ENCODE measurements at regions not wholly inside any gene's neighbourhood (a gene's known extent, or its start where the extent isn't known, plus 50 kb on each side); places are given as distances from the start of the nearest gene placed in this dataset.
"Not testable (repeated sequence)": the region's sequence is repeated elsewhere in the genome, so short reads cannot be mapped to it uniquely, and the experiment has no call there.

- DNase-seq (ENCODE audit: low read depth) = no peak
- H3K4me3 ChIP-seq (ENCODE audit: low read length) = no peak overlapping the region
- TF ChIP-seq, protein P1, sequence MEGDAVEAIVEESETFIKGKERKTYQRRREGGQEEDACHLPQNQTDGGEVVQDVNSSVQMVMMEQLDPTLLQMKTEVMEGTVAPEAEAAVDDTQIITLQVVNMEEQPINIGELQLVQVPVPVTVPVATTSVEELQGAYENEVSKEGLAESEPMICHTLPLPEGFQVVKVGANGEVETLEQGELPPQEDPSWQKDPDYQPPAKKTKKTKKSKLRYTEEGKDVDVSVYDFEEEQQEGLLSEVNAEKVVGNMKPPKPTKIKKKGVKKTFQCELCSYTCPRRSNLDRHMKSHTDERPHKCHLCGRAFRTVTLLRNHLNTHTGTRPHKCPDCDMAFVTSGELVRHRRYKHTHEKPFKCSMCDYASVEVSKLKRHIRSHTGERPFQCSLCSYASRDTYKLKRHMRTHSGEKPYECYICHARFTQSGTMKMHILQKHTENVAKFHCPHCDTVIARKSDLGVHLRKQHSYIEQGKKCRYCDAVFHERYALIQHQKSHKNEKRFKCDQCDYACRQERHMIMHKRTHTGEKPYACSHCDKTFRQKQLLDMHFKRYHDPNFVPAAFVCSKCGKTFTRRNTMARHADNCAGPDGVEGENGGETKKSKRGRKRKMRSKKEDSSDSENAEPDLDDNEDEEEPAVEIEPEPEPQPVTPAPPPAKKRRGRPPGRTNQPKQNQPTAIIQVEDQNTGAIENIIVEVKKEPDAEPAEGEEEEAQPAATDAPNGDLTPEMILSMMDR (conservative IDR thresholded peaks at IDR 0.05; ENCODE audit: low read depth, low read length) = no peak
These were observed 294.1 kb downstream of the SIPA1L2 start for GRCh38 chr1:232335741-232336293.

- TF ChIP-seq, protein P1 (conservative IDR thresholded peaks at IDR 0.05; ENCODE audit: low read depth, low read length) = no peak
- H3K4me3 ChIP-seq (ENCODE audit: low read length) = no peak overlapping the region
- no peak for DNase-seq (ENCODE audit: low read depth)
These were observed 294.7 kb downstream of the SIPA1L2 start for GRCh38 chr1:232335261-232335660.

GRCh38 chr1:232334811-232335210 is 295.1 kb downstream of the SIPA1L2 start:
- TF ChIP-seq, protein P1 (conservative IDR thresholded peaks at IDR 0.05; ENCODE audit: low read depth, low read length) = no peak
- no peak overlapping the region for H3K4me3 ChIP-seq (ENCODE audit: low read length)
- DNase-seq (ENCODE audit: low read depth) = no peak

DNA sequence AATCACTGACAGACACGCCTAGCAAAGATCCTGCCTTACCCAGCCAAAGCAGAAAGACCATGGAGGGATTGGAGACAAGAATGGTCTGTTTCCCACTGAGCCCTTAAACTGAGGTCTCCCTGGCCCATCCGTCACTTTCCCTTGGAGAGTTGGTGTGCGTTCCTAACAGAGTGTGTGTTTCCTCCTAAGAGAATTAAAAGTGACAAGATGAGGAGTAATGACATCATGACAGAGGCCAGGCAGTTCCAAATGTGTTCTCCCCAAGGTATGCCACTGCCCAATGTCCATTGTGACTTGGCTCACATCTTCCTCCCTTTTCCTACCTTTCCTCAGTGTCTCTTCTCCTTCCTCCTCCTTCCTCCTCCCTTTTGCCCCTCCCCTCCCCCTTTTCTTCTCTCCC is 295.7 kb downstream of the SIPA1L2 start:
- H3K4me3 ChIP-seq (ENCODE audit: low read length) = no peak overlapping the region
- DNase-seq (ENCODE audit: low read depth) = no peak
- TF ChIP-seq, protein P1 (conservative IDR thresholded peaks at IDR 0.05; ENCODE audit: low read depth, low read length) = no peak

GRCh38 chr1:232333419-232333767 is 296.5 kb downstream of the SIPA1L2 start:
- TF ChIP-seq, protein P1 (conservative IDR thresholded peaks at IDR 0.05; ENCODE audit: low read depth, low read length) = no peak
- no peak overlapping the region for H3K4me3 ChIP-seq (ENCODE audit: low read length)
- DNase-seq (ENCODE audit: low read depth) = no peak

DNA sequence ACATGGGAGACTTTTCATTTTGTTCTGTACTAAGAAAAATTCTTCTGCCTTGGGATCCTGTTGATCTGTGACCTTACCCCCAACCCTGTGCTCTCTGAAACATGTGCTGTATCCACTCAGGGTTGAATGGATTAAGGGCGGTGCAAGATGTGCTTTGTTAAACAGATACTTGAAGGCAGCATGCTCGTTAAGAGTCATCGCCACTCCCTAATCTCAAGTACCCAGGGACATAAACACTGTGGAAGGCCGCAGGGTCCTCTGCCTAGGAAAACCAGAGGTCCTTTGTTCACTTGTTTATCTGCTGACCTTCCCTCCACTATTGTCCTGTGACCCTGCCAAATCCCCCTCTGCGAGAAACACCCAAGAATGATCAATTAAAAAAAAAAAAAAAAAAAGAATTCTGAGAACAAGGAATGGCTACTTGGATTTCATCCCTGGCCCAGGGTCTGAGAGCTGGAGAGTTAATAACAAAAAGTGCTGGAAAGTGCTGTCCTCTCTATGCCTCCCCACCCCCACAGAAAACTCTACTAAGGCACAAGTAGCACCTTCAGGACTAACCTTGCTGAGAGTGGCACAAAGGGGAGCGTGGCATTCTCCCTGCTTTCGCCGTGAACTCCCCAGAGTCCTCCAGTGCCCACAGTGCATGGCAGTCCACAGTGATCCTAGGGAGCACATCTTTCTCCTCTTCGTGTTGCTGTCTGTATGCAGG is 297.1 kb downstream of the SIPA1L2 start:
- DNase-seq (ENCODE audit: low read depth) = not testable (repeated sequence)

GRCh38 chr1:232329103-232329813 is 300.7 kb downstream of the SIPA1L2 start:
- no peak for DNase-seq (ENCODE audit: low read depth)
- TF ChIP-seq, protein P1 (conservative IDR thresholded peaks at IDR 0.05; ENCODE audit: low read depth, low read length) = no peak
- no peak overlapping the region for H3K4me3 ChIP-seq (ENCODE audit: low read length)

More for the DNA sequence above, 297.1 kb downstream of the SIPA1L2 start:
- not testable (repeated sequence) for H3K4me3 ChIP-seq (ENCODE audit: low read length)

Data from retinal pigment epithelial cell (primary cell).